ENCODE measurements at regions not wholly inside any gene's neighbourhood (a gene's known extent, or its start where the extent isn't known, plus 50 kb on each side); places are given as distances from the start of the nearest gene placed in this dataset.

- H3K27ac ChIP-seq (ENCODE audit: low read depth, low read length, poor library complexity, severe bottlenecking) = no peak overlapping the region
- no peaks in the 10 kb centered on the region for H3K4me1 ChIP-seq (ENCODE audit: insufficient read depth, low read length, poor library complexity, severe bottlenecking)
- DNase-seq (ENCODE audit: low spot score) = no peak
- no peaks in the 10 kb centered on the region for H3K9me3 ChIP-seq (ENCODE audit: low read depth, low read length, poor library complexity, severe bottlenecking)
- CTCF ChIA-PET = no interaction called here
- no peak overlapping the region for H3K4me3 ChIP-seq (ENCODE audit: low read depth, low read length, poor library complexity, severe bottlenecking)
- intact Hi-C loops (cut with micrococcal nuclease; ENCODE audit: unreplicated experiment) = no loop called here
- H3K36me3 ChIP-seq (ENCODE audit: insufficient read depth, low read length, poor library complexity, severe bottlenecking) = no peaks in the 10 kb centered on the region
- BruUV-seq (replicated peaks) = no TSS peak
- no peaks in the 10 kb centered on the region for H3K27me3 ChIP-seq (replicated peaks; ENCODE audit: insufficient read depth, low read depth, low read length, poor library complexity)
- no peak for TF ChIP-seq EZH2 (IDR thresholded peaks at IDR 0.05; ENCODE audit: borderline replicate concordance, low read depth, low read length, poor library complexity, severe bottlenecking)
- TF ChIP-seq CTCF (conservative IDR thresholded peaks at IDR 0.05; ENCODE audit: low read depth, low read length) = no peak
- POLR2A ChIA-PET (ENCODE audit: low non-redundant PET) = no interaction called here
Measured at GRCh38 chr11:105298630-105299029, 159.1 kb upstream of the CARD18 start.

GRCh38 chr11:105298174-105298573 is 158.6 kb upstream of the CARD18 start:
- Histone ChIP-seq H3K4me3 (ENCODE audit: low read depth, low read length, poor library complexity, severe bottlenecking) (no peak overlapping the region), H3K27ac (ENCODE audit: low read depth, low read length, poor library complexity, severe bottlenecking) (no peak overlapping the region), H3K4me1 (ENCODE audit: insufficient read depth, low read length, poor library complexity, severe bottlenecking) (no peaks in the 10 kb centered on the region), H3K27me3 (replicated peaks; ENCODE audit: insufficient read depth, low read depth, low read length, poor library complexity) (no peaks in the 10 kb centered on the region), H3K9me3 (ENCODE audit: low read depth, low read length, poor library complexity, severe bottlenecking) (no peaks in the 10 kb centered on the region), H3K36me3 (ENCODE audit: insufficient read depth, low read length, poor library complexity, severe bottlenecking) (no peaks in the 10 kb centered on the region)
- TF ChIP-seq EZH2 (IDR thresholded peaks at IDR 0.05; ENCODE audit: borderline replicate concordance, low read depth, low read length, poor library complexity, severe bottlenecking) (no peak), CTCF (conservative IDR thresholded peaks at IDR 0.05; ENCODE audit: low read depth, low read length) (no peak)
- no peak for DNase-seq (ENCODE audit: low spot score)
- ChIA-PET CTCF (no interaction called here), POLR2A (ENCODE audit: low non-redundant PET) (no interaction called here)
- intact Hi-C loops (cut with micrococcal nuclease; ENCODE audit: unreplicated experiment) = no loop called here
- no TSS peak for BruUV-seq (replicated peaks)

GRCh38 chr11:105297463-105297862 is 157.9 kb upstream of the CARD18 start:
- Histone ChIP-seq H3K36me3 (ENCODE audit: insufficient read depth, low read length, poor library complexity, severe bottlenecking) (no peaks in the 10 kb centered on the region), H3K27me3 (replicated peaks; ENCODE audit: insufficient read depth, low read depth, low read length, poor library complexity) (no peaks in the 10 kb centered on the region), H3K27ac (ENCODE audit: low read depth, low read length, poor library complexity, severe bottlenecking) (no peak overlapping the region), H3K4me3 (ENCODE audit: low read depth, low read length, poor library complexity, severe bottlenecking) (no peak overlapping the region), H3K4me1 (ENCODE audit: insufficient read depth, low read length, poor library complexity, severe bottlenecking) (no peaks in the 10 kb centered on the region), H3K9me3 (ENCODE audit: low read depth, low read length, poor library complexity, severe bottlenecking) (no peaks in the 10 kb centered on the region)
- TF ChIP-seq EZH2 (IDR thresholded peaks at IDR 0.05; ENCODE audit: borderline replicate concordance, low read depth, low read length, poor library complexity, severe bottlenecking) (no peak), CTCF (conservative IDR thresholded peaks at IDR 0.05; ENCODE audit: low read depth, low read length) (no peak)
- ChIA-PET CTCF (no interaction called here), POLR2A (ENCODE audit: low non-redundant PET) (no interaction called here)
- DNase-seq (ENCODE audit: low spot score) = peak; percentile 45
- no TSS peak for BruUV-seq (replicated peaks)
- intact Hi-C loops (cut with micrococcal nuclease; ENCODE audit: unreplicated experiment) = no loop called here

Data from A673 (cell line).